ENCODE measurements at regions not wholly inside any gene's neighbourhood (a gene's known extent, or its start where the extent isn't known, plus 50 kb on each side); places are given as distances from the start of the nearest gene placed in this dataset.
A peak's percentile ranks its signal among the peaks of the same experiment; 100 is the strongest.

- no peak for TF ChIP-seq SRF (IDR thresholded peaks at IDR 0.05; ENCODE audit: low read depth)
- no peak for TF ChIP-seq EZH2phosphoT487 (IDR thresholded peaks at IDR 0.05; ENCODE audit: borderline replicate concordance)
- TF ChIP-seq RAD21 (IDR thresholded peaks at IDR 0.05; ENCODE audit: low read depth) = no peak
- no peak for TF ChIP-seq POLR2A (IDR thresholded peaks at IDR 0.05; ENCODE audit: borderline replicate concordance, extremely low read depth, insufficient read depth, insufficient read length)
- TF ChIP-seq ATF3 (IDR thresholded peaks at IDR 0.05) = no peak
- TF ChIP-seq SP1 (IDR thresholded peaks at IDR 0.05; ENCODE audit: low read depth) = no peak
- no peak for TF ChIP-seq REST (IDR thresholded peaks at IDR 0.05; ENCODE audit: low read depth)
- TF ChIP-seq ELF1 (IDR thresholded peaks at IDR 0.05; ENCODE audit: borderline replicate concordance, low read depth) = no peak
Observed at GRCh38 chr4:100582146-100582545, 64.3 kb upstream of the EMCN start (continued).

- ChIA-PET POLR2A (no interaction called here), RAD21 (ENCODE audit: low non-redundant PET in 1 of 2, low total read pairs in 2 of 2, uncharacterized antibody in 2 of 2, unreplicated experiment in 2 of 2) (no interaction called here), CTCF (no interaction called here)
- H3K27ac ChIP-seq (ENCODE audit: low read depth, low read length) = no peak overlapping the region
- H3K9me2 ChIP-seq (ENCODE audit: insufficient read depth) = no peaks in the 10 kb centered on the region; the same call in 1 of the 2 replicates
- H3K4me3 ChIP-seq (replicated peaks in 1 of 2; ENCODE audit: low read depth in 1 of 2, low read length in 2 of 2) = no peak overlapping the region
- H3K9ac ChIP-seq (ENCODE audit: low read length) = no peak overlapping the region
- no peaks in the 10 kb centered on the region for H3K27me3 ChIP-seq (ENCODE audit: insufficient read depth, low read length)
- no peaks in the 10 kb centered on the region for H3K36me3 ChIP-seq (ENCODE audit: control insufficient read depth in 1 of 2, insufficient read depth in 2 of 2, low read length in 2 of 2)
- H3K79me2 ChIP-seq (ENCODE audit: insufficient read depth, low read length) = no peaks in the 10 kb centered on the region
- DNase-seq (ENCODE audit: low read depth, low spot score) = peak; percentile 53
- ATAC-seq = peak; percentile 93
- peak overlapping the region; percentile 63 for H3K4me2 ChIP-seq (ENCODE audit: low read length)
- no peaks in the 10 kb centered on the region for H4K20me1 ChIP-seq (ENCODE audit: insufficient read depth)
- H3K9me3 ChIP-seq (ENCODE audit: control insufficient read depth in 1 of 2, insufficient read depth in 1 of 2, low read depth in 1 of 2, low read length in 2 of 2) = no peaks in the 10 kb centered on the region
- H2AFZ ChIP-seq (ENCODE audit: low read depth, low read length, poor library complexity, severe bottlenecking) = peak overlapping the region; percentile 66
- no TSS peak for BruUV-seq (replicated peaks)
- peaks cover 3 to 19% of the 10 kb centered on the region in 2 experiments for H3K4me1 ChIP-seq (ENCODE audit: control insufficient read depth in 1 of 2, insufficient read depth in 2 of 2, low read length in 2 of 2)
- intact Hi-C loops (cut with micrococcal nuclease) = no loop called here
- TF ChIP-seq REST (IDR thresholded peaks at IDR 0.05; ENCODE audit: low read depth) (no peak), SRF (IDR thresholded peaks at IDR 0.05; ENCODE audit: low read depth) (peak; percentile 62; the same call in 1 of the 2 replicates), TCF7L2 (IDR thresholded peaks at IDR 0.05; ENCODE audit: borderline replicate concordance, extremely low read depth, insufficient read depth, insufficient read length) (peak; percentile 57), CBX3 (IDR thresholded peaks at IDR 0.05; ENCODE audit: low read depth) (peak; percentile 95), EGR1 (IDR thresholded peaks at IDR 0.05; ENCODE audit: low read depth) (no peak), YY1 (IDR thresholded peaks at IDR 0.05; ENCODE audit: extremely low read depth, insufficient replicate concordance, low read depth, low read length) (no peak), CEBPB (IDR thresholded peaks at IDR 0.05; ENCODE audit: low read depth) (no peak), RAD21 (IDR thresholded peaks at IDR 0.05; ENCODE audit: low read depth) (no peak; the same call in none of the 2 replicates), JUND (IDR thresholded peaks at IDR 0.05) (peak; percentile 73), CTCF (IDR thresholded peaks at IDR 0.05 in 2 of 3, conservative IDR thresholded peaks at IDR 0.05 in 1 of 3; ENCODE audit: borderline replicate concordance in 1 of 3, insufficient read depth in 1 of 3, low read depth in 2 of 3, low read length in 2 of 3) (no peak), SIN3A (IDR thresholded peaks at IDR 0.05; ENCODE audit: low read depth) (no peak), ATF3 (IDR thresholded peaks at IDR 0.05) (no peak)
Observed at GRCh38 chr4:100581337-100581736, 63.5 kb upstream of the EMCN start.
